DLD1 (cell line): ENCODE measurements at regions not wholly inside any gene's neighbourhood (a gene's known extent, or its start where the extent isn't known, plus 50 kb on each side); places are given as distances from the start of the nearest gene placed in this dataset.

Experiments
- in situ Hi-C: cut with HindIII; loops from 2 replicates; pipeline ENCODE4 v1.10.0; 2017; ENCODE audit warnings: low sequenced_read_pairs

GRCh38 chr9:129336601-129337331 is 158.7 kb upstream of the IER5L start:
- in situ Hi-C loops, result loop anchor here (10.0 kb wide), 1 partner anchor 62 kb away; no protein-coding TSS in a partner anchor

- in situ Hi-C loops, result loop anchor here (10.0 kb wide), 1 partner anchor 61 kb away; no protein-coding TSS in a partner anchor
Measured at GRCh38 chr9:129336130-129336528, 158.1 kb upstream of the IER5L start.

GRCh38 chr9:129335464-129336129 is 157.5 kb upstream of the IER5L start:
- in situ Hi-C loops, result loop anchor here (10.0 kb wide), 1 partner anchor 61 kb away; no protein-coding TSS in a partner anchor

- in situ Hi-C loops, result loop anchor here (10.0 kb wide), 1 partner anchor 60 kb away; no protein-coding TSS in a partner anchor
Measured at GRCh38 chr9:129334105-129334935, 156.3 kb upstream of the IER5L start.

GRCh38 chr9:129333617-129334104 is 155.6 kb upstream of the IER5L start:
- in situ Hi-C loops, result loop anchor here (10.0 kb wide), 1 partner anchor 59 kb away; no protein-coding TSS in a partner anchor

DNA sequence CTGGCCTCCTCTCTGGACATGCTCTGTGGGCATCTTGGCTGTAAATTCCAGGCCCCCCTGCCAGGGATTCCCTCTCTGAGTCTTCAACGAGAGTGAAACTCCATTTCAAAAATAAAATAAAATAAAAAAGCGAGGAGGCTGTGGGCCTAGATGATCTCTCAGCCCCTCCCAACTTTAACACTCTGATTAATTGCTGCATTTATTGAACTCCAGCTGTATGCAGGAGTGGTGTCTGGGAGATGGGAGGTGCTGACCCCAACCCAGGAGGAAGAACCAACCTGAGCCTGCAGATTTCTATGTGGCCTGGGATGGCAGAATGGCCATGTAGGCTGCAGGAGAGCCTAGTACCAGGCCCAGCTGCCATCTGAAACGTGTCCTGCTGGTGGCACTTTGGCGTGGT is 154.5 kb upstream of the IER5L start:
- in situ Hi-C loops, result loop anchor here (10.0 kb wide), 1 partner anchor 58 kb away; no protein-coding TSS in a partner anchor

DNA sequence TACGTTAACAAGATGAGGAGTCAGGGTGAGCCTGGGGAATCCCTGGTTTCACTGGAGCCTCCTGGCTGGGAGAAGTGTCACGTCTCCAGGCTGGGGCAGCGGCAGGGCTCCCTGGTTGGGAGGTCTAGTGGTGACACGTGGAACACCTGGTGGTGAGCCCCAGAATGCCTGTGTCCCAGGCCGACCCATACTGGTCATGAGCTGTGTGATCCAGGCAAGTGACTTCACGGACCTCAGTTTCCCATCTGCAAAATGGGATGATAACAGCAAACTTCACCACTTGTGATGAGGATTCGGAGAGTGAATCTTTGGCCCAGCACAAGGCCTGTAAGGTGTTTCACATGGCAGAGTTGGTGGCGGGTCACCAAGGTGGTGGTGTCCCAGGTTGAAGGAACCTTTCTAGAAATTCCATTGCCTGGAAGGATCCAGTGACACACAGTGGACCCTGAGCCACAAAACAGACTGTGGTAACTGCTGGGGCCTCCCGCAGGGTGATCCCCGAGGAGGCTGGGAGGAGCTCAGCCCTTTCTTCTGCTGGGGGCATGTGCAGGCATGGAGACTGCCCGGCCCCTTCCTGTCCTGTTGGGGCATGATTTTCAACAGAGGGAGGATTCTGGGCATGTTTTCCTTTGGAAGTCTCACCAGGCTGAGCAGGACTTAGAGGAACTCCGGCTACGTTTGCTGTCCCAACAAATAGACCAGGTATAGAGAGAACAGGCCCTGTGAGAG is 153.9 kb upstream of the IER5L start:
- in situ Hi-C loops, result loop anchor here (10.0 kb wide), 1 partner anchor 57 kb away; no protein-coding TSS in a partner anchor

DNA sequence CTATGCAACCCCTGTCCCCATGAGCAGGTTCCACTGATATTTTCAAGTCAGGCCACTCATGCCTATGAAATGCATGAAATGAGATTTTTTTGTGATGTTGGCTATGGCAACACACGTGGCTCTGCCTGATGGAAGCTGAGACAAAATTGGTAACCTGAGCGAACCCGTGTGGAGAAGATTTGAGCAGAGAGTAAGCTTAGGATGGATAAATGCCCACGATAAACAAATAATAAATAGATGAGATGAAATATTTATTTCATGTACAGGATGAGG is 153.4 kb upstream of the IER5L start:
- in situ Hi-C loops, result loop anchor here (10.0 kb wide), 1 partner anchor 57 kb away; no protein-coding TSS in a partner anchor

DNA sequence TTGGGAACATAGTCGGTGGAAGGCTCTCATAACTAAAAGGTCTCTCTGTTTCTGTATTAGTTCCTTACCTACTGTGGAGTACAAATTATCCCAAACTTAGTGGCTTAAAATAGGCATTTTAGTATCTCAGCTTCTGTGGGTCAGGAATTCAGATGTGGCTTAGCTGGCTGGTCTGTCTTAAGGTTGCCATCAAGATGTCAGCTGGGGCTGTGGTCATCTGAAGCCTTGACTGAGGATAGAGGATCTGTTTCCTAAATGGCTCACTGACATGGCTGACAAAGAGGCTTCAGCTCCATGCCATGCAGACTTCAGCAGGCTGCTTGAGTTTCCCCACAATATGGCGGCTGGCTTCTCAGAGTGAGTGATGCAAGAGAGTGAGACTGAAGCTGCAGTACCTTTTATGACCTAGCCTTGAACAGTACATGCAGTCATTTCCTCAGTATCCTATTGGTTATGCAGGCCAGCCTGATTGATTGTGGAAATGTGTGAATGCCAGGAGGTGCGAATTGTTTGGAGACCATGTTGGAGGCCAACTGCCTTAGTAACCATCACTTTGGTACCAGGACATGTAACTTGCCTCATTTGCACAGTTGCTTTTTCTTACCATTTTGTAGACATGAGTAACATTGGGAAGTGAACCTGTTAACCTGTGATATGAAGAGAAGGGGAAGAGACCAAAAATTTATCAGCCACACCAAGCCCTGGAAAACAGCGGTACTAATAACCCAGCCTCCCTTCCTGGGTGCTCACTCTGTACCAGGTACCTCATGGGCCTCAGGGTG is 152.8 kb upstream of the IER5L start:
- in situ Hi-C loops, result loop anchor here (10.0 kb wide), 1 partner anchor 56 kb away; no protein-coding TSS in a partner anchor

GRCh38 chr9:129328355-129329042 is 150.4 kb upstream of the IER5L start:
- in situ Hi-C loops, result no loop called here

DNA sequence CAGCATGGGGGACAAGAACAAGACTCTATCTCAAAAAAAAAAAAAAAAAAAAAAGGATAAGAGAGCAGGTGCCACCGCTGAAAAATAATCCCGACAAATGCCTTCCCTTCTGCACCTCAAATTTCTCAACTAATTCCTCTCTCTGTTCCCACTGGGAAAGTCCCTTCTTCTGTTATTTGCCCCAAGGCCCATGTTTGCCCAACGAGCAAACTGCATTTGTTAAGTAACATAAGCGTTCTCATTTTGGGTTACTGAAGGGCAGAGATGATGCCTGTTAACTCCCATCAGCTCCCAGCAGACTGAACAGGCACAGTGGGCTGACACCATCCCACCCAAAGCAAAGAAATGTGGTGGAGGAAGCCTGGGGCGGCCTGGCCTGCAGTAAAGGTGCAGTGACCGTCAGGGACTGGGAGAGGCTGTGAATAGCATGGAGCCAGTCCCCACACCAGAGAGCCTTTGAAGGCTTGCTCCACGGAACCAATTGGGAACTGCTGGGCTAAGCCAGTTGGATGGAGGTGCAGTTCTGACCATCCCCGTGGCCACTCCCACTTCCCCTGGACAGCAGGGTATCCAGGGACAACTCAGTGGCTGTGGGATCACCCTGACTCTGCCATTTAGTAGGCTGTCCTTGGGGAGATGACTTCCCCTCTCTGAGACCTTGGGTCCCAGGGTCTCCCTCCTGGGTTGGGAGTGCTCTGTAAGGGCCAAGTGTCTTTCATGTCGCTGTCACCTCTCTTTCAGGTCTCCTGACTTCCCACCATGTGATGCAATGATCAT is 149.7 kb upstream of the IER5L start:
- in situ Hi-C loops, result no loop called here

DNA sequence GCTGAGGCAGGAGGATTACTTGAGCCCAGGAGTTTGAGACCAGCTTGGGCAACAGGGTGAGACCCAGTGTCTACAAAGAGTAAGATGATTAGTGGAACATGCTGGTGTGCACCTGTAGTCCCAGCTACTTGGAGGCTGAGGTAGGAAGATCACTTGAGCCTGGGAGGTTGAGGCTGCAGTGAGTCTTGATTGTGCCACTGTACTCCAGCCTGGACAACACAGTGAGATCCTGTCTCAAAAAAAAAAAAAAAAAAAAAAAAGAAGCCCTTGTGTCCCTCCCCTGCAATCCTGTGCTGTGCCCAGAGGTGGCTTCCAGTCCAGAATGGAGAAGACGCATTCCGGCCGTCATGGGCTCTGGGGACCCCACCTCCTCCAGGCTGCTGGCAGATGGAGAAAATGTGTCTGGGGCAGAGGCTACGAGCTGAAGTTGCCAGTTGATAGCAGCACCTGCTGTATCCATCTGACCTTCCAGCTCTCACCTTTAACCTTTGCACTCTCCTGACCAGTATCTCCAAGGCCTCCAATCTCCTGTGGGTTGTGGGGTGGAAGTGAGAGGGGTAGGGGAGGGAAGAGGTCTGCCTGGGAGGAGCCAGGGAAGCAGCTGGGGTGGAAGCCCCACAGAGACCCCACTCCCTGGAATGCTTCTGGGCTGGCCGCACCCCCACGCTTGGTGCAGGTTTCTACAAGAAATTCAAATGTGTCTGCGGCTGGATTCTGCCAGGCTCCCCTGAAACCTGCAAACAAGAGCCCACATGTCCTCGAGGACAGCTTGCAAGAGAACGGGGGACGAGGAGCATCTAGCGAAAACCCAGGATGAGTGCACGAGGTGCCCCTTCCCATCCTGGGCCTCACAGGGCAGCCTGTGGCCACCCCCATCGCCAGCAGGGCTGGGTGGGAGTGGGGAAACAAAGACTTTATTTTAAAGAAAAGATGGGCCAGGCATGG is 148.3 kb upstream of the IER5L start:
- in situ Hi-C loops, result no loop called here

DNA sequence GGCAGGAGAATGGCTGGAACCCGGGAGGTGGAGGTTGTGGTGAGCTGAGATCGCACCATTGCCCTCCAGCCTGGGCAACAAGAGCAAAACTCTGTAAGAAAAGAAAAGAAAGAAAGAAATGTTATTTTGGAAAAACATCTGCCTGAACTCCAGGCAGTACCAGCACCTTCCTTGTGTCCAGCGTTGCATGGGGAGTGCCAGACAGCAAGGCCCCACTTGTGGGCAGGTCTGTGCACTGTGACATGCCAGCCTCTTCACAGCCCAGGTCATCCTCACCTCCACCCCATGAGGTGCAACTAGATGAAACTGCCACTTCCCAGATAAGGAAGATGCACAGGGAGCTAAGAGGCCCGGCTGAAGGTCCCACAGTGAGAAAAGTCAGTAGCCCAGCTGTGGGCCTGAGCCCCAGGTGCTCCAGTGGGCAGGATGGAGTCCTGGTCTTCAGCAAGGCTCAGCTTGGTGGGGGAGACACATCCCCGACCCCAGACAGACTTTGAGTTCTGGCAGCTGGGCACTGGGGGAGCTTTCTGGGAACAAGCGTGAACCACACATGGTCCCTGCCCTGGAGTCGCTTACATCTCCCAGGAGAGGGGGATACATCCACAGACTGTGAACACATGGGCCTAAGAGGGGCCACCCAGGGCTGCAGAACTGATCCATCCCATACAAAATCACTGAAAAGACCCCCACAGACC is 146.9 kb upstream of the IER5L start:
- in situ Hi-C loops, result no loop called here

GRCh38 chr9:129323999-129324553 is 146.0 kb upstream of the IER5L start:
- in situ Hi-C loops, result no loop called here

GRCh38 chr9:129323376-129323998 is 145.4 kb upstream of the IER5L start:
- in situ Hi-C loops, result no loop called here
